LNCaP clone FGC (cell line): ENCODE measurements at regions not wholly inside any gene's neighbourhood (a gene's known extent, or its start where the extent isn't known, plus 50 kb on each side); places are given as distances from the start of the nearest gene placed in this dataset.

ENCODE experiments used
- DNase-seq: peaks from one replicate; pipeline ENCODE4 v3.0.0-alpha.2; 2011; ENCODE audit warnings: low read depth
- H3K4me3 ChIP-seq: 2 replicates; pipeline ENCODE4 v1.5.1; 2011; ENCODE audit warnings: mild to moderate bottlenecking, low read depth, low read length, control low read depth
- TF ChIP-seq, protein P1 (sequence below): IDR thresholded peaks from 2 replicates; pipeline ENCODE4 v1.5.1; 2012; ENCODE audit warnings: mild to moderate bottlenecking; ENCODE audit not compliant: control insufficient read depth, insufficient read depth; ENCODE audit errors: extremely low read depth

DNA sequence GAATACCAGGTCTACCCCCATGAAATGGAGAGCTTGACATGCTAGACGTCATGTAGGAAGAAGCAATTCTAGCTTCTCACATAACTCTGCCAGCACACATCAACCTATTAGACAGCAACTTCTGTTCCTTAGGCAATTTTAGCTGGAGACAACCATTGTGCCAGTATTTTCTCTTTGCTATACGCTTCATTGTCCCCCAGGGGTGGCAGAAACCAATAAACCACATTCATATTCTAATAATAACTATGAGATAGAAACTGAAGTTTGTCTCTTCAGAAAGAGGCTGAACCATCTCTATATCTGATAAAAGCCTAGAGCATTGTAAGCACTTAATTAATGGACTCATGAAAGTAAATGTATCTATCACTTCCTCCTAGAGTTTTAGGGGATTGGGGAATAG is 278.6 kb downstream of the FOXG1 start:
- H3K4me3 ChIP-seq = no peak overlapping the region
- DNase-seq = no peak
- TF ChIP-seq, protein P1, sequence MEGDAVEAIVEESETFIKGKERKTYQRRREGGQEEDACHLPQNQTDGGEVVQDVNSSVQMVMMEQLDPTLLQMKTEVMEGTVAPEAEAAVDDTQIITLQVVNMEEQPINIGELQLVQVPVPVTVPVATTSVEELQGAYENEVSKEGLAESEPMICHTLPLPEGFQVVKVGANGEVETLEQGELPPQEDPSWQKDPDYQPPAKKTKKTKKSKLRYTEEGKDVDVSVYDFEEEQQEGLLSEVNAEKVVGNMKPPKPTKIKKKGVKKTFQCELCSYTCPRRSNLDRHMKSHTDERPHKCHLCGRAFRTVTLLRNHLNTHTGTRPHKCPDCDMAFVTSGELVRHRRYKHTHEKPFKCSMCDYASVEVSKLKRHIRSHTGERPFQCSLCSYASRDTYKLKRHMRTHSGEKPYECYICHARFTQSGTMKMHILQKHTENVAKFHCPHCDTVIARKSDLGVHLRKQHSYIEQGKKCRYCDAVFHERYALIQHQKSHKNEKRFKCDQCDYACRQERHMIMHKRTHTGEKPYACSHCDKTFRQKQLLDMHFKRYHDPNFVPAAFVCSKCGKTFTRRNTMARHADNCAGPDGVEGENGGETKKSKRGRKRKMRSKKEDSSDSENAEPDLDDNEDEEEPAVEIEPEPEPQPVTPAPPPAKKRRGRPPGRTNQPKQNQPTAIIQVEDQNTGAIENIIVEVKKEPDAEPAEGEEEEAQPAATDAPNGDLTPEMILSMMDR = no peak

DNA sequence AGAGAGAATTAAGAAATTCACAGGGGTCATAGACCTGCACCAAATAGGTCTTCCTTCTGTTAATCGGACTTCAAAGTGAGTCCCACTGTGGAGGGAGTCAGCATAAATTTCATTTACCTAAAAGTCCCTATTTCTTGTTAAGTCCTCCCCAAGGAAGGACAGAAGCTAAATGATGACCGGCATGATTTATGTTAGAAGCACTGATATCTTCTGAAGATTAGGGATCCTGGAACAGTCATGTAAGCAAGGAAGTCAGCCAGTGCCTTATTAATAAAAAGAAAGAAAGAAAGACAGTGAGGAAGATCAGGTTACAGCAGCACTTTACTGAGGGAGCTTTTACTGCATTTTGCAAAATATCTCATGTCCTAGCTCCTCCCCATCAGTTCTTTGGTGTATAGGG is 287.5 kb downstream of the FOXG1 start:
- DNase-seq = no peak
- TF ChIP-seq, protein P1 = no peak
- H3K4me3 ChIP-seq = no peak overlapping the region

DNA sequence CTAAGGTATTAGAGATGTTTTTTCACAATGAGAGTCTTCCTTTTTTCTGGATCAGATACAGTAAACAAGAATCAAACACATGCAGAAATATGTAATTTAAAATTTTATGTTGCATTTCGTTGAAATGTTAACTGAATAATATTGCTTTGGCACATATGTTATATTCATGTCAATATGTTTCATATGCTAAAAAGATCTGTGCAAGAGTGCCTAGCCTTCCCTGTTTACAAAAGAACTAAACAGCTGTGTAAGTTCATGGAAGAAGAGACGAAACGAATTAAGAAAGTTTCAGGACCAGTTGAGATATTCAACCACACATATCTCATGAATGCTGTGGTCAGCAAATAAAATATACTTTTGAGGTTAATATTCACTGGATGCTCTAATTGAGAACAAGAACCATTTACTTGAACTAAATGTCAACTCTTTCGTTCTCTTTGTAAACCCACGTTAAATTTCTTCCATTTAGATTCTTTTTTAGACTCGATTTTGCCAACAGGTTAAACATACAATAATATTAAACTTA is 289.5 kb downstream of the FOXG1 start:
- TF ChIP-seq, protein P1 = no peak
- no peak overlapping the region for H3K4me3 ChIP-seq

DNA sequence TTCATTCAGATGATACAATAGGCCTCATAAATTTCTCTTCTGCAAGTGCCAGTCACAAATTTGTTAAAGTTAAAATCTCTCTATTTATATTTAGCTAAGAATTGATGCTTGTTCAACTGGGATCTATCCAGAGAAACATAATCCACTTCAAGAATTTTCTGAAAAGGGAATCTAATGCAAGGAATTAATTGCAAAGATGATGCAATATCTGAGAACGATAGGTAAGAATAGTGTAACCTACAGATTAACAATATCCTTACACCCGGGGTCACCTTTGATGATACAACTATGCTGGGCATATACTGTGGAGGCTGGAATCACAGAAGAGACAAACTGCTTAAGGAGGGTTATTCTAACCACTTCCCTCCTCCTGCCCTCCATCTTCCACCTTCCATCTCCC is 295.1 kb downstream of the FOXG1 start:
- TF ChIP-seq, protein P1 = no peak
- DNase-seq = no peak
- no peak overlapping the region for H3K4me3 ChIP-seq

More for the DNA sequence above, 289.5 kb downstream of the FOXG1 start:
- DNase-seq = no peak

DNA sequence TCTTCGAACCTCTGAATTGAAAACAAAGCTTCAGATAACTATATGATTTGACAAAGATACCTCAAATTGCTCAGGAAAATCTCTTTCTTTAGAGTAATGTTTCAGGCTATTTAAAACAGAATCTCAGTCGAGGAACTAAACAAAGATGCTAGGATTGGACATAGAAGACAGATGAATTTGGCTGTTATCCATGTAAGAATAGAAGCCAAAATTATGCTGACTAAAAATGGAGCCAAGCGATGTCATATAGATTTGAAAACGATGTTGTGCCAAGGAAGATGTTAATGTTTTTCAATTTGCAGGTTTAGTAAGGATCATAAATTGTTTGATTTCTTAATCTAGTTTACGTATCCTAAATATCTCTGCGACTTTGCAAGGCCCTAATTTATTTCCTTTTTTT is 295.9 kb downstream of the FOXG1 start:
- DNase-seq = no peak
- TF ChIP-seq, protein P1 = no peak
- no peak overlapping the region for H3K4me3 ChIP-seq

DNA sequence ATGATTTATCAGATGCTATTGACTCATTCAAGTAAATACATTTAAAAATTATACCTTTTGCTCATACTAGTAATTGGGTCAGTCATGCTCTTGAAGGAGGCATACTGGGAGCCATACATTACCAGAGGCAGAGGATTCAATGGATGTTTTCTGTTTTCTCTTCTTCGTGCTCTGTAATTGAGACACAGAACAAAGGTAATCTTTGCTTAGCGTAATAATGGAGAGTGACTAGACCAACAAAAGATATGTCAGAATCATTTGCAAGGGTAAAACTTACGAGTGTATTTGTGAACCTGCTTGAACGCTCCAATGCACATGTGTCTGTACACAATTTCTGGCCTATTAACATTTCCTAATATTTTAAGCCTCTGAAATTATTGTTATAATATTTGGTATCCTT is 296.4 kb downstream of the FOXG1 start:
- H3K4me3 ChIP-seq = no peak overlapping the region
- TF ChIP-seq, protein P1 = no peak
- no peak for DNase-seq

DNA sequence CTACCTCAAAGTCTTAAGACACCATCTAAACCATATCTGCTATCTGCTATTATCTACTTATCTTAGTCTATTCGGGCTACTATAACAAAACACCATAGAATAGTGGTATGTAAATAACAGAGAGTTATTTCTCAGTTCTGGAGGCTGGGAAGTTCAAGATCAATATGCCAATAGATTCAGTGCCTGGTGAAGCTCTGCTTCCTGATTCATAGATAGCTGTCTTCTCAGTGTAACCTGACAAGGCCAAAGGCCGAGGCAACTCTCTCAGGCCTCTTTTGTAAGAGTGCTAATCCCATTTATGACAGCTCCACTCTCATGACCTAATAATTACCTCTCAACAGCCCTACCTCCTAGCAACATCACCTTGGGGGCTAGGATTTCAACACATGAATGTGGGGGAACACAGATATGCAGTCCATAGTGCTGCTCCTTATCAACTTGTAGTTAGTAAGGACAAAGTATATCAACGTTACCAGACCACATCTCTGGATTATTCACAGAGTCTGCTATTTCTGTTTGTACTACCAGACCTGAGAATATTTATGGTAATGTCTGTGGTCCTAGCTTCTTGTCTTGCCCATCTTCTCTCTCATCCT is 297.8 kb downstream of the FOXG1 start:
- no peak overlapping the region for H3K4me3 ChIP-seq
- TF ChIP-seq, protein P1 = no peak
- no peak for DNase-seq
